Lung (tissue), 11 donors: ENCODE measurements at regions not wholly inside any gene's neighbourhood (a gene's known extent, or its start where the extent isn't known, plus 50 kb on each side); places are given as distances from the start of the nearest gene placed in this dataset.

ENCODE experiments used
- ATAC-seq: fragments of 200-7000 bp; cut with Tn5 transposase; one replicate; pipeline ENCODE4 v1.9.1; 2020; ENCODE audit warnings: moderate number of reproducible peaks; ENCODE audit not compliant: insufficient read depth, low FRiP score
- DNase-seq, 3 donors: peaks; one replicate each; pipeline ENCODE4 v3.0.0-alpha.2; 2013 to 2017
- H3K27ac ChIP-seq, 2 donors: one replicate each; pipeline ENCODE4 v1.5.1; 2013; ENCODE audit warnings: mild to moderate bottlenecking in 2 of 2, moderate library complexity in 2 of 2, control low read depth in 1 of 2, inconsistent platforms in 1 of 2, low read depth in 1 of 2, low read length in 1 of 2
- H3K27me3 ChIP-seq, 3 donors: one replicate each; pipeline ENCODE4 v1.5.1; 2013; ENCODE audit warnings: low read length in 2 of 3; ENCODE audit not compliant: control insufficient read depth in 3 of 3, insufficient read depth in 3 of 3
- H3K36me3 ChIP-seq, 4 donors: one replicate each; pipeline ENCODE4 v1.5.1; 2013; ENCODE audit warnings: low read length in 4 of 4, mild to moderate bottlenecking in 1 of 4, moderate library complexity in 1 of 4; ENCODE audit not compliant: control insufficient read depth in 4 of 4, insufficient read depth in 4 of 4
- H3K4me1 ChIP-seq, 5 donors: one replicate each; pipeline ENCODE4 v1.5.1; 2013; ENCODE audit warnings: low read length in 5 of 5, mild to moderate bottlenecking in 2 of 5, moderate library complexity in 1 of 5; ENCODE audit not compliant: control insufficient read depth in 5 of 5, insufficient read depth in 5 of 5
- H3K4me3 ChIP-seq: one replicate; pipeline ENCODE4 v1.5.1; 2013; ENCODE audit warnings: mild to moderate bottlenecking, control low read depth, moderate library complexity
- H3K9ac ChIP-seq, 2 donors: one replicate each; pipeline ENCODE4 v1.5.1; 2013; ENCODE audit warnings: low read length in 2 of 2, control low read depth in 1 of 2; ENCODE audit not compliant: insufficient read depth in 1 of 2
- H3K9me3 ChIP-seq, 4 donors: one replicate each; pipeline ENCODE4 v1.5.1; 2013; ENCODE audit warnings: low read length in 3 of 4, mild to moderate bottlenecking in 1 of 4, moderate library complexity in 1 of 4; ENCODE audit not compliant: control insufficient read depth in 4 of 4, insufficient read depth in 3 of 4
- CTCF ChIP-seq: IDR thresholded peaks from 2 replicates; pipeline ENCODE4 v1.5.1; 2012; ENCODE audit warnings: mild to moderate bottlenecking; ENCODE audit errors: control extremely low read depth, extremely low read depth
- WGBS, 2 donors: extraction: QIAGEN DNeasy Blood & Tissue Kit; methylation state at CpG; one replicate each; pipeline ENCODE4 v1.1.7; 2013; 5-methylcytosine and 5-hydroxymethylcytosine counted together
- donor health status: control.
- donor health status: control.
- donor health status: Bipolar disorder and iron deficiency.
- donor health status: healthy.
- donor health status: DM: yes; HTN: yes; CAD: no.

DNA sequence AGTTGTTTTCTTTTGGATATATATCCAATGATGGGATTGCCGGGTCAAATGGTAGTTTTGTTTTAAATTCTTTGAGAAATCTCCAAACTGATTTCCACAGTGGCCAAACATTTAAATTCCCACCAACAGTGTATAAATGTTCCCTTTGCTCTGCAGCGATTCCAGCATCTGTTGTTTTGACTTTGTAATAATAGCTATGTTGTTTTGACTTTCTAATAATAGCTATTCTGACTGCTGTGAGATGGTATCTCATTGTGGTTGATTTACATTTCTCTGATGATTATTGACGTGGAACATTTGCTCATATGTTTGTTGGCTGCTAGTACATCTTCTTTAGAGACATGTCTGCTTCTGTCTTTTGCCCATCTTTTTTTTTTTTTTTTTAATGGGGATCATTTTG is 332.2 kb upstream of the GBE1 start:
- DNase-seq (no peak), ATAC-seq (no peak)
- WGBS, 2 donors = 71 to 89% methylated on average over 3 of the region's 3 CpGs
- Histone ChIP-seq H3K9me3 (no peaks in the 10 kb centered on the region), H3K9ac (no peak overlapping the region), H3K27me3 (no peaks in the 10 kb centered on the region), H3K4me1 (no peaks in the 10 kb centered on the region), H3K27ac (no peak overlapping the region), H3K36me3 (no peaks in the 10 kb centered on the region), H3K4me3 (no peak overlapping the region)
- TF ChIP-seq CTCF = no peak

- Histone ChIP-seq H3K27me3 (no peaks in the 10 kb centered on the region), H3K9me3 (no peaks in the 10 kb centered on the region), H3K36me3 (no peaks in the 10 kb centered on the region), H3K27ac (no peak overlapping the region), H3K4me3 (no peak overlapping the region), H3K9ac (no peak overlapping the region), H3K4me1 (peaks cover 0 to 6% (median 0%) of the 10 kb centered on the region in 5 donors)
- TF ChIP-seq CTCF = no peak
- WGBS, 2 donors = 58 to 59% methylated on average over 3 of the region's 3 CpGs
- ATAC-seq (no peak), DNase-seq (no peak)
Measured at GRCh38 chr3:82088749-82089148, 327.3 kb upstream of the GBE1 start.

DNA sequence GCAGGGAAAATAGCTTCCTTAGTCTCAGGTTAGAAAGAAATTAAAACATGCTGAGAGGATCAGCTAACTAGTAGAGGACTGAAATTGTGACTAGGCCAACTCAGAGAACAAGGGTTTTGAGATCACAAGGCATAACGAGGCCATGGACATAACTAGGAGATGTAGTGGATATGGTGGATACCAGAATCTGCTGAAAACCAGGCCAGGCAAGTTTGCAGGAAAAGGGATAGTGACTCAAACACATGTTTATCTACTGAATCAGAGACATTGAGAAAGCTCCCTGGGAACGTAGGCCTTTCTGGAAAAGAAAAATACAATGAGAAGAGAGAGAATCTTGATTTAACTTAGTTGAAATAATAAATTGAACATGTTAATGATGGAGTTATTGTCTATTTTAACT is 326.5 kb upstream of the GBE1 start:
- ATAC-seq = no peak
- Histone ChIP-seq H3K27ac (no peak overlapping the region), H3K4me3 (no peak overlapping the region), H3K9ac (no peak overlapping the region), H3K27me3 (no peaks in the 10 kb centered on the region), H3K4me1 (peaks cover 0 to 6% (median 0%) of the 10 kb centered on the region in 5 donors), H3K9me3 (no peaks in the 10 kb centered on the region), H3K36me3 (no peaks in the 10 kb centered on the region)
- TF ChIP-seq CTCF = no peak
- DNase-seq = no peak
- 70 to 78% methylated on average over 2 of the region's 2 CpGs for WGBS, 2 donors

DNA sequence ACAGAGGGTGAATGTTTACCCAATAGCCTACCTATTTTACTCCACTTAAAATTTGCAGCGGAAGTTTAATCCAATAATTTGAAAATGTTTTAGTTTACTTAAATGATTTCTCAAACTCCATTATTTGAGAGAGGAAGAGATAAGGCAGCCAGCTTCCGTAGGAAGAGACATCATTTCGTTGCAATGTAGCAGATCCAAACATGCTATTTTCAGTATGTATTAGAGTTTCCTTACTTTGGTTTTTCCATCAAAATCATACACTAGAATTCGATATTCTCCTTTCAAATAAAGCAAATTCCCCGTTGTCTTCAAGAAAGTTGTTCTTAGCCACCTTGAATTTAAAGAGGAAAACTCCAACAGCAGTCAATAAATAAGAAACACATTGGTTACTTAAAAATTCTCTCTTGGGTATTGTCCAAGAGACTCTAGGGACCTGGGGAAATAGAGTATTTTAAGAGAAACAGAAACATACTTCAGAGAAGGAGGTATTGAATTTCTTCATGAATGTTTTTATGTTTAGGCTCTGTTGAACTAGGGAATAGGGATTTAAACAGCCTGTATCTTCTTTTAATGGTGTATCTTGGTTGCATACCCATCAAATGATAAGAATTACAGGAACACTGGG is 324.5 kb upstream of the GBE1 start:
- Histone ChIP-seq H3K9ac (no peak overlapping the region), H3K36me3 (no peaks in the 10 kb centered on the region), H3K27me3 (no peaks in the 10 kb centered on the region), H3K4me3 (no peak overlapping the region), H3K4me1 (peaks cover 0 to 6% (median 0%) of the 10 kb centered on the region in 5 donors), H3K27ac (no peak overlapping the region), H3K9me3 (no peaks in the 10 kb centered on the region)
- DNase-seq (no peak), ATAC-seq (no peak)
- 61 to 79% methylated on average over 5 of the region's 5 CpGs for WGBS, 2 donors
- TF ChIP-seq CTCF = no peak
